Fibroblast of lung (primary cell): ENCODE measurements at regions not wholly inside any gene's neighbourhood (a gene's known extent, or its start where the extent isn't known, plus 50 kb on each side); places are given as distances from the start of the nearest gene placed in this dataset.

ENCODE experiments used
- DNase-seq, 2 donors: peaks; one replicate each; pipeline versions ENCODE4 v3.0.0 to v3.0.0-alpha.2; 2010; ENCODE audit warnings: low read depth in 2 of 2
- H2AFZ ChIP-seq: 2 replicates; pipeline ENCODE4 v1.5.1; 2012; ENCODE audit warnings: low read length, control low read depth, inconsistent platforms
- H3K27ac ChIP-seq: 2 replicates; pipeline ENCODE4 v1.5.1; 2011; ENCODE audit warnings: low read length, control low read depth; ENCODE audit not compliant: insufficient read depth
- H3K27me3 ChIP-seq: 2 replicates; pipeline ENCODE4 v1.5.1; 2011; ENCODE audit warnings: mild to moderate bottlenecking, low read length; ENCODE audit not compliant: control insufficient read depth, insufficient read depth
- H3K36me3 ChIP-seq: 2 replicates; pipeline ENCODE4 v1.5.1; 2011; ENCODE audit warnings: low read length; ENCODE audit not compliant: control insufficient read depth, insufficient read depth
- H3K4me1 ChIP-seq: 2 replicates; pipeline ENCODE4 v1.5.1; 2011; ENCODE audit warnings: low read length; ENCODE audit not compliant: control insufficient read depth, insufficient read depth; ENCODE audit errors: extremely low read depth
- H3K4me2 ChIP-seq: 2 replicates; pipeline ENCODE4 v1.5.1; 2011; ENCODE audit warnings: low read length, control low read depth; ENCODE audit not compliant: insufficient read depth; ENCODE audit errors: extremely low read depth
- H3K4me3 ChIP-seq, 4 experiments: fragments of 200-600 bp in 1 of 4; sonication (generic) in 1 of 4; replicated peaks in 1 of 4; 2 replicates each; pipeline ENCODE4 v1.5.1; 2011 to 2016; ENCODE audit warnings: low read length in 4 of 4, low read depth in 3 of 4, mild to moderate bottlenecking in 3 of 4, control low read depth in 2 of 4, inconsistent platforms in 1 of 4, mixed read lengths in 1 of 4; ENCODE audit not compliant: insufficient read depth in 1 of 4; ENCODE audit errors: control extremely low read depth in 1 of 4
- H3K79me2 ChIP-seq: 2 replicates; pipeline ENCODE4 v1.5.1; 2012; ENCODE audit warnings: mild to moderate bottlenecking, low read length, inconsistent platforms; ENCODE audit not compliant: control insufficient read depth, insufficient read depth
- H3K9ac ChIP-seq: 2 replicates; pipeline ENCODE4 v1.5.1; 2011; ENCODE audit warnings: mild to moderate bottlenecking, low read length, control low read depth; ENCODE audit not compliant: insufficient read depth
- H3K9me3 ChIP-seq: 2 replicates; pipeline ENCODE4 v1.5.1; 2012; ENCODE audit warnings: low read depth, low read length; ENCODE audit not compliant: control insufficient read depth, insufficient read depth
- H4K20me1 ChIP-seq: 2 replicates; pipeline ENCODE4 v1.5.1; 2011; ENCODE audit warnings: low read length; ENCODE audit not compliant: control insufficient read depth, insufficient read depth; ENCODE audit errors: extremely low read depth
- EZH2 ChIP-seq: IDR thresholded peaks from 2 replicates; pipeline ENCODE4 v1.5.1; 2012; ENCODE audit warnings: low read length, control low read depth, mild to moderate bottlenecking; ENCODE audit errors: missing control alignments
- TF ChIP-seq, protein P1 (sequence below), 2 donors: IDR thresholded peaks in 1 of 2; conservative IDR thresholded peaks in 1 of 2; 1 replicate in 1 of 2; 2 replicates in 1 of 2; pipeline ENCODE4 v1.5.1; 2011 to 2012; ENCODE audit warnings: low read length in 2 of 2, control low read depth in 1 of 2, inconsistent platforms in 1 of 2, low read depth in 1 of 2, mild to moderate bottlenecking in 1 of 2

DNA sequence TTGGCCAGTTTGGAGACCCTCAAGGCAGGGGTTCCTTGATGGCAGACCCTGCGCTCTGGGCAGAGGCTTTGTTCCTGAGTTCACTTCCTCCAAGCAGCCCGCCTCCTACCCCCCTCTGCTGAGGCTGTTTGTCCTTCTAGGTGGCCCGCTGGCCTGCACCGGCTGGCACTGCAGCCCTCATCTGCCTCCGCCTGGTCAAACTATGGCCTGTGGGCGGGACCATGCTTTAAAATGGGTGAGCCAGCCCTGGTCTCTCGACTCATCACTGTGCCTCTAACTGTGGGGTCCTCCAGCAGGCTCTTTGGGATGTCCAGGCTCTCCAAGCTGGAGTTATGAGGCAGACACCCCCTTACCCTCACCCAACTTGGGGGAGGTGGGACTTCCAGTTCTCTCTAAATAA, 78.9 kb upstream of the SLC22A11 start:
- Histone ChIP-seq H3K4me2 (no peak overlapping the region), H3K4me1 (no peaks in the 10 kb centered on the region), H3K4me3 (no peak overlapping the region), H3K36me3 (no peaks in the 10 kb centered on the region), H3K9me3 (no peaks in the 10 kb centered on the region), H3K27ac (no peak overlapping the region), H3K9ac (no peak overlapping the region), H3K79me2 (no peaks in the 10 kb centered on the region), H2AFZ (no peak overlapping the region), H3K27me3 (peaks cover 12% of the 10 kb centered on the region), H4K20me1 (no peaks in the 10 kb centered on the region)
- no peak for TF ChIP-seq EZH2
- TF ChIP-seq, protein P1, sequence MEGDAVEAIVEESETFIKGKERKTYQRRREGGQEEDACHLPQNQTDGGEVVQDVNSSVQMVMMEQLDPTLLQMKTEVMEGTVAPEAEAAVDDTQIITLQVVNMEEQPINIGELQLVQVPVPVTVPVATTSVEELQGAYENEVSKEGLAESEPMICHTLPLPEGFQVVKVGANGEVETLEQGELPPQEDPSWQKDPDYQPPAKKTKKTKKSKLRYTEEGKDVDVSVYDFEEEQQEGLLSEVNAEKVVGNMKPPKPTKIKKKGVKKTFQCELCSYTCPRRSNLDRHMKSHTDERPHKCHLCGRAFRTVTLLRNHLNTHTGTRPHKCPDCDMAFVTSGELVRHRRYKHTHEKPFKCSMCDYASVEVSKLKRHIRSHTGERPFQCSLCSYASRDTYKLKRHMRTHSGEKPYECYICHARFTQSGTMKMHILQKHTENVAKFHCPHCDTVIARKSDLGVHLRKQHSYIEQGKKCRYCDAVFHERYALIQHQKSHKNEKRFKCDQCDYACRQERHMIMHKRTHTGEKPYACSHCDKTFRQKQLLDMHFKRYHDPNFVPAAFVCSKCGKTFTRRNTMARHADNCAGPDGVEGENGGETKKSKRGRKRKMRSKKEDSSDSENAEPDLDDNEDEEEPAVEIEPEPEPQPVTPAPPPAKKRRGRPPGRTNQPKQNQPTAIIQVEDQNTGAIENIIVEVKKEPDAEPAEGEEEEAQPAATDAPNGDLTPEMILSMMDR (conservative IDR thresholded peaks at IDR 0.05 in 1 of 2, IDR thresholded peaks at IDR 0.05 in 1 of 2; ENCODE audit: low read depth in 1 of 2, low read length in 2 of 2) = no peak
- no peak for DNase-seq

DNA sequence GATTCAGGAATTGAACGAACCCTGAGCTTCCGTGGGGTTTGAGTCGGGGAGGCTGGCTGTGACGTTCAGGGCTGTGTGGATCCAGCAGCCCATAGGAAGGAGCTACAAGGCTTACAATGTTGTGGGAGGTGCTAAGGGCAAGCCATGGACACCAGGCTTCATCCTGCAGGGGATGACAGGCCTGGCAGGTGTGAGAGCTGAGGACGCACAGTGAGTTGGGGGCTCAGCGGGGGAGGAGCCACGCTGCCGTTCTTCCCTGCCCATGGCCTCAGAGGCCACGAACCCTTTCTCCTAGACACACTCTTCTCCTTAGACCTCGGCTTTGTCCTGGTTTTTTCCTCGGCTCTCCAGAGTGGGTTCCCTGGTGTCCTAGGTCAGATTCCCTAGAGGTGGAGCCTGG, 78.1 kb upstream of the SLC22A11 start:
- Histone ChIP-seq H4K20me1 (no peaks in the 10 kb centered on the region), H2AFZ (no peak overlapping the region), H3K79me2 (no peaks in the 10 kb centered on the region), H3K4me2 (no peak overlapping the region), H3K36me3 (no peaks in the 10 kb centered on the region), H3K27ac (no peak overlapping the region), H3K27me3 (peaks cover 15% of the 10 kb centered on the region), H3K9ac (no peak overlapping the region), H3K4me1 (no peaks in the 10 kb centered on the region), H3K4me3 (no peak overlapping the region), H3K9me3 (no peaks in the 10 kb centered on the region)
- TF ChIP-seq, protein P1 (conservative IDR thresholded peaks at IDR 0.05 in 1 of 2, IDR thresholded peaks at IDR 0.05 in 1 of 2; ENCODE audit: low read depth in 1 of 2, low read length in 2 of 2) = no peak
- TF ChIP-seq EZH2 = no peak
- no peak for DNase-seq

DNA sequence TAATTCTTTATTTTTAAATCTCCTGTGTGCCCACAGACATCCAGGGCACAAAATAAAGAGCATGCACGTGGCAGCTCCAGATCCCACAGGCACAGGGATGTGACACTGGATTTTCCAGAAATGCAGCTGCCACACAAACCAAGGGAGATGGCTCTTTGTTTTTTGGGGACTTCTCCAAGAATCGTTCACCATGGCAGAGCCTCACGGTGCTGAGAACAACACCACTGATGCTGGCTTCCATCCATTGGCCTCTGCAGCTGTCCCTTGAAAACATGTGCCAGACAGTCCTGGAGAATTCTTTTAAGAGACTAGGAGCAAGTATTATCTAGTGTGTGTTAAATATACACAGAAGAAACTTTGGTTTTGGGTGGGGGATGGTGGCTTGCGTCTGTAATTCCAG, 73.2 kb upstream of the SLC22A11 start:
- Histone ChIP-seq H3K27ac (no peak overlapping the region), H3K9ac (no peak overlapping the region), H2AFZ (no peak overlapping the region), H4K20me1 (no peaks in the 10 kb centered on the region), H3K4me3 (no peak overlapping the region), H3K4me1 (no peaks in the 10 kb centered on the region), H3K27me3 (peaks cover 27% of the 10 kb centered on the region), H3K4me2 (no peak overlapping the region), H3K79me2 (no peaks in the 10 kb centered on the region), H3K9me3 (no peaks in the 10 kb centered on the region), H3K36me3 (no peaks in the 10 kb centered on the region)
- DNase-seq = no peak
- TF ChIP-seq EZH2 = no peak
- TF ChIP-seq, protein P1 (conservative IDR thresholded peaks at IDR 0.05 in 1 of 2, IDR thresholded peaks at IDR 0.05 in 1 of 2; ENCODE audit: low read depth in 1 of 2, low read length in 2 of 2) = no peak
